HEK293T (cell line): ENCODE measurements at regions not wholly inside any gene's neighbourhood (a gene's known extent, or its start where the extent isn't known, plus 50 kb on each side); places are given as distances from the start of the nearest gene placed in this dataset.

Experiments
- ARNT ChIP-seq: fragments of 450-650 bp; IDR thresholded peaks from 2 replicates; pipeline ENCODE4 v1.6.1; 2017; ENCODE audit warnings: mild to moderate bottlenecking
- BHLHE40 ChIP-seq: fragments of 450-650 bp; IDR thresholded peaks from 2 replicates; pipeline ENCODE4 v1.6.1; 2016; ENCODE audit warnings: mild to moderate bottlenecking, moderate library complexity, borderline replicate concordance
- ELF4 ChIP-seq: fragments of 450-650 bp; IDR thresholded peaks from 2 replicates; pipeline ENCODE4 v1.6.1; 2017; ENCODE audit warnings: antibody characterized with exemption
- FOXA1 ChIP-seq: fragments of 450-650 bp; IDR thresholded peaks from 2 replicates; pipeline ENCODE4 v1.6.1; 2016; ENCODE audit warnings: mild to moderate bottlenecking
- FOXM1 ChIP-seq: fragments of 450-650 bp; IDR thresholded peaks from 2 replicates; pipeline ENCODE4 v1.6.1; 2017; ENCODE audit warnings: mild to moderate bottlenecking, borderline replicate concordance
- HDGF ChIP-seq: fragments of 450-650 bp; IDR thresholded peaks from 2 replicates; pipeline ENCODE4 v1.6.1; 2017; ENCODE audit warnings: antibody characterized with exemption, borderline replicate concordance
- L3MBTL2 ChIP-seq: fragments of 450-650 bp; conservative IDR thresholded peaks from 2 replicates; pipeline ENCODE4 v1.6.1; 2016; ENCODE audit warnings: mild to moderate bottlenecking
- LEF1 ChIP-seq: fragments of 450-650 bp; IDR thresholded peaks from 2 replicates; pipeline ENCODE4 v1.6.1; 2017; ENCODE audit warnings: mild to moderate bottlenecking, borderline replicate concordance
- NFRKB ChIP-seq: fragments of 450-650 bp; IDR thresholded peaks from 2 replicates; pipeline ENCODE4 v1.6.1; 2016; ENCODE audit warnings: mild to moderate bottlenecking, moderate library complexity
- SP1 ChIP-seq: fragments of 450-650 bp; IDR thresholded peaks from 2 replicates; pipeline ENCODE4 v1.6.1; 2017
- SUZ12 ChIP-seq: fragments of 450-650 bp; IDR thresholded peaks from 2 replicates; pipeline ENCODE4 v1.6.1; 2016; ENCODE audit warnings: mild to moderate bottlenecking
- TARDBP ChIP-seq: fragments of 450-650 bp; IDR thresholded peaks from 2 replicates; pipeline ENCODE4 v1.6.1; 2016
- ZNF384 ChIP-seq: fragments of 450-650 bp; IDR thresholded peaks from 2 replicates; pipeline ENCODE4 v1.6.1; 2016
- TF ChIP-seq, protein P1 (sequence below): fragments of 450-650 bp; IDR thresholded peaks from 2 replicates; pipeline ENCODE4 v1.6.1; 2016

DNA sequence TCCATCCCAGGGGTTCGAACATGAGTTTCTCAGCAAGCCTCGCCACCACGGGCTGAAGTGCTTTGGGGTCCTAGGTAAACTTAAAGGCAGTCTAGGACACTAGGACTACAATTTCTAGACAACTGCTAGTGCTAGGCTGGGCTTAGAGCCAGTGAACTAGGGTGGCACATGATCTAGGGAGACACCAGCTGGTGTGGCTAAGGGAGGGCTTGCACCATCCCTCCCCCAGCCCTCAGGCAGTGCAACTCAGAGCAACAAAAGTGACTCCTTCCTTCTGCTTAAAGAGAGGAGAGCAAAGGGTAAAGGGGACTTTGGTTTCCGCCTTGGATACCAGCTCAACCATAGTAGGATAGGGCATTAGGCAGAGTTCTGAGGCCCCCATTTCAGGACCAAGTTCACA, 162.5 kb upstream of the AFF2 start:
- TF ChIP-seq TARDBP (no peak), L3MBTL2 (no peak), BHLHE40 (no peak), ELF4 (no peak), SP1 (no peak), HDGF (no peak), ARNT (no peak), ZNF384 (no peak), FOXA1 (no peak), FOXM1 (no peak), LEF1 (no peak), NFRKB (no peak), SUZ12 (no peak)
- TF ChIP-seq, protein P1, sequence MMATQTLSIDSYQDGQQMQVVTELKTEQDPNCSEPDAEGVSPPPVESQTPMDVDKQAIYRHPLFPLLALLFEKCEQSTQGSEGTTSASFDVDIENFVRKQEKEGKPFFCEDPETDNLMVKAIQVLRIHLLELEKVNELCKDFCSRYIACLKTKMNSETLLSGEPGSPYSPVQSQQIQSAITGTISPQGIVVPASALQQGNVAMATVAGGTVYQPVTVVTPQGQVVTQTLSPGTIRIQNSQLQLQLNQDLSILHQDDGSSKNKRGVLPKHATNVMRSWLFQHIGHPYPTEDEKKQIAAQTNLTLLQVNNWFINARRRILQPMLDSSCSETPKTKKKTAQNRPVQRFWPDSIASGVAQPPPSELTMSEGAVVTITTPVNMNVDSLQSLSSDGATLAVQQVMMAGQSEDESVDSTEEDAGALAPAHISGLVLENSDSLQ = no peak
